ENCODE measurements at regions not wholly inside any gene's neighbourhood (a gene's known extent, or its start where the extent isn't known, plus 50 kb on each side); places are given as distances from the start of the nearest gene placed in this dataset.

DNA sequence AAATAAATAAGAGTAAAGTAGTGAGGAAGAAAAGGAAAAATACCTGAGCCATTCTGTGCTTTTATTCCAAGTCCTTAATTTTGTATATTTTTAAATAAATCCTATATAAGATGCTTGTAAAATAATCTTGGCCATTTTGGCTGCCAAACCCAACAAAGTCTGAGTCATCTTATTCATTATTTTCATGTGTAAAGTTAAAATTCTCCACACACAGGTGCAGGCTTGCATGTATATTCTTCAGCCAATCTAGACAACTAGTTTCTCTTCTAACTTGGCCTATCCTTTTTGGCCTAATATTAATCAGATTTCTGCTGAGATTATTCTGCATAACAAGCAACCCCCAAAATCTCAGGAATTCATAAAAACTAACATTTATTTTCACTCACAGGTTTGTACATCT lies 189.8 kb upstream of the ATP11B start:
- intact Hi-C loops (cut with DNase I), result no loop called here
- Histone ChIP-seq H3K36me3 (no peaks in the 10 kb centered on the region), H3K27ac (no peak overlapping the region), H3K4me1 (replicated peaks) (no peaks in the 10 kb centered on the region), H3K27me3 (replicated peaks; ENCODE audit: insufficient read depth) (no peaks in the 10 kb centered on the region), H3K9me3 (no peaks in the 10 kb centered on the region), H3K4me3 (no peak overlapping the region)
- no peak for TF ChIP-seq POLR2AphosphoS5 (IDR thresholded peaks at IDR 0.05)
- TF ChIP-seq, protein P1, sequence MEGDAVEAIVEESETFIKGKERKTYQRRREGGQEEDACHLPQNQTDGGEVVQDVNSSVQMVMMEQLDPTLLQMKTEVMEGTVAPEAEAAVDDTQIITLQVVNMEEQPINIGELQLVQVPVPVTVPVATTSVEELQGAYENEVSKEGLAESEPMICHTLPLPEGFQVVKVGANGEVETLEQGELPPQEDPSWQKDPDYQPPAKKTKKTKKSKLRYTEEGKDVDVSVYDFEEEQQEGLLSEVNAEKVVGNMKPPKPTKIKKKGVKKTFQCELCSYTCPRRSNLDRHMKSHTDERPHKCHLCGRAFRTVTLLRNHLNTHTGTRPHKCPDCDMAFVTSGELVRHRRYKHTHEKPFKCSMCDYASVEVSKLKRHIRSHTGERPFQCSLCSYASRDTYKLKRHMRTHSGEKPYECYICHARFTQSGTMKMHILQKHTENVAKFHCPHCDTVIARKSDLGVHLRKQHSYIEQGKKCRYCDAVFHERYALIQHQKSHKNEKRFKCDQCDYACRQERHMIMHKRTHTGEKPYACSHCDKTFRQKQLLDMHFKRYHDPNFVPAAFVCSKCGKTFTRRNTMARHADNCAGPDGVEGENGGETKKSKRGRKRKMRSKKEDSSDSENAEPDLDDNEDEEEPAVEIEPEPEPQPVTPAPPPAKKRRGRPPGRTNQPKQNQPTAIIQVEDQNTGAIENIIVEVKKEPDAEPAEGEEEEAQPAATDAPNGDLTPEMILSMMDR (IDR thresholded peaks at IDR 0.05), result no peak
- TF ChIP-seq POLR2A (IDR thresholded peaks at IDR 0.05), result no peak
- no peak for DNase-seq (ENCODE audit: low spot score)

DNA sequence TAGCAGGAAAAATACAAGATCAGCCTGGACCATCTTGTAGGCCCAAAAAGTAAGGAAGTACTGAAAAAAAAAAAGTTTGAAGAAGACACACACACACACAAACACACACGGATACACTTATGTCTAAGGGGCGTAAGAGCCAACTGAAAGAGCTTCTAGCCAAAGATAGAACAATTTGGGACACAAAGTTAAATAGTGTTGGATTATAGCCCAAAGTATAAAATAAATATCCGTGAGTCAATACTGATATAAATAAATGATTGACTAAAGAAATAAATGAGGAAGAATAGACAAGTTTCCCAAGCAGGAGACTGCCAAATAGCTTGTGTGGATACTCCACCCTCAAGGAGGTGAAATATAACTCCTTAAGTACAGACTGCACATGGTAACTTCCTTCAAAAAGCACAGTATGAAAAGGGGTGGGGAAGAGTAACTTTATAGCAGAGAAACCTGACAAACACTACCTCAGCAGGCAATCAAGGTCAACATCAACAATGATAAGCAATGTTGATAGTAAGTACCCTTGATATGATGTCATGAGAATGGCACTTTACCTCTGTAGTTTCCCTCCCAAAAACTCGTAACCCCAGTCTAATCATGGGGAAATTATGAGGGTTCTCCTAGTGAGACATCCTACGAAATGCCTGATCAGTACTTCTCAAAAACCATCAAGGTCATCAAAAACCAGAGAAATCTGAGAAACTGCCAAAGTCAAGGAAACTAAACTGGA lies 187.3 kb upstream of the ATP11B start:
- TF ChIP-seq POLR2AphosphoS5 (IDR thresholded peaks at IDR 0.05) (peak; percentile 45), POLR2A (IDR thresholded peaks at IDR 0.05) (no peak)
- Histone ChIP-seq H3K9me3 (no peaks in the 10 kb centered on the region), H3K27ac (no peak overlapping the region), H3K4me3 (no peak overlapping the region), H3K4me1 (replicated peaks) (no peaks in the 10 kb centered on the region), H3K27me3 (replicated peaks; ENCODE audit: insufficient read depth) (no peaks in the 10 kb centered on the region), H3K36me3 (no peaks in the 10 kb centered on the region)
- 41% methylated on average over 5 of the region's 5 CpGs for WGBS
- DNase-seq (ENCODE audit: low spot score), result peak; percentile 16
- intact Hi-C loops (cut with DNase I), result no loop called here

DNA sequence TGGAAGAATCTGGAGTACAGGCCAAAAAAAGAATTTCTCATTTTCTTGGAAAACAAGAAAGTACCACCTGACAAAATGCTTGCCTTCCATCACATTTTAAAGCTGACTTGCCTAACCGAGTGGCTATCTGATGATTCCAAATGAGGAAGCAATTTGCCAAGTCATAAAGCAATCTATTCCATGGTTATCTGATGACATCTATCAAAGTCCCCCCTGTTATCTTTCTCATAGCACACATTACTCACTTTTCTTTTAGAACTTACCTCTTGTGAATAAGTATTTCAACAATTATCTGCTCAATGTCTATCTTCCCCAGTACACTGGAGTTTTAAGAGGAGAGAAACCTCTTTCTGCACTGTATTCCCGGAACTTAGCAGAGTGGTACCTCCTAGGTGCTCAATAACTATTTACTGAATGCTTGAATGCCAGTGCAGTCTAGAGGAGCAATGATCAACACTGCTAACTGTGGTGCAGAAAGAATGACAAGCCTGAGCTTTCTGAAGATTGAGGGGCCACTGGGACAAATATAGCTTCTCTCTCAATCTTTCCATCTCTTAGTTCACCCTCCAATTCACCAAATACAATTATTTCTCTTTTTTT lies 186.3 kb upstream of the ATP11B start:
- TF ChIP-seq POLR2AphosphoS5 (IDR thresholded peaks at IDR 0.05) (no peak), POLR2A (IDR thresholded peaks at IDR 0.05) (no peak)
- TF ChIP-seq, protein P1 (IDR thresholded peaks at IDR 0.05), result no peak
- H3K36me3 ChIP-seq, result no peaks in the 10 kb centered on the region
- H3K4me3 ChIP-seq, result no peak overlapping the region
- H3K27ac ChIP-seq, result no peak overlapping the region
- H3K9me3 ChIP-seq, result no peaks in the 10 kb centered on the region
- H3K4me1 ChIP-seq (replicated peaks), result no peaks in the 10 kb centered on the region
- DNase-seq (ENCODE audit: low spot score), result no peak
- H3K27me3 ChIP-seq (replicated peaks; ENCODE audit: insufficient read depth), result no peaks in the 10 kb centered on the region
- intact Hi-C loops (cut with DNase I), result no loop called here
- 49% methylated on average over 2 of the region's 2 CpGs for WGBS

DNA sequence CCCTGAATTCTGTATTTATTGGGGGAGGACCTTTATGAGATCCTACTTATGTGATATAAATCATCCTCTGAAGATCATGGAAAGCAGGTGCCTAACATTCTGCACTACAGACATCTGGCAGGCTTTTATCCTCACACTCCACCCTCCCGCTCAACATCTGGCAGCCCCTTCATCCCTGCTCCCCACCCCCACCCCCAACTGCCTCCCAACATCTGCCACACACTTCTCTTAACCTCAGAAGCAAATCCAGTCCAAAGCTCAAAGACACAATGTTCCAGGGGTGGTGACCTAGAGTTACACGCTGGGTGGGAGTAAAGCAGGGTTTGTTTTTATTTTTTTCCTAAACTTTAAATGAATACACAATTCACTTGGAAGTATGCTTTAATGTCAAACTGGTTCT lies 184.5 kb upstream of the ATP11B start:
- intact Hi-C loops (cut with DNase I), result no loop called here
- DNase-seq (ENCODE audit: low spot score), result no peak
- no peaks in the 10 kb centered on the region for H3K27me3 ChIP-seq (replicated peaks; ENCODE audit: insufficient read depth)
- no peaks in the 10 kb centered on the region for H3K36me3 ChIP-seq
- H3K4me1 ChIP-seq (replicated peaks), result no peaks in the 10 kb centered on the region
- no peaks in the 10 kb centered on the region for H3K9me3 ChIP-seq
- no peak overlapping the region for H3K27ac ChIP-seq
- no peak overlapping the region for H3K4me3 ChIP-seq
- no peak for TF ChIP-seq POLR2A (IDR thresholded peaks at IDR 0.05)
- TF ChIP-seq POLR2AphosphoS5 (IDR thresholded peaks at IDR 0.05), result no peak
- TF ChIP-seq, protein P1 (IDR thresholded peaks at IDR 0.05), result no peak
- WGBS, result 34% methylated on average over 2 of the region's 2 CpGs

DNA sequence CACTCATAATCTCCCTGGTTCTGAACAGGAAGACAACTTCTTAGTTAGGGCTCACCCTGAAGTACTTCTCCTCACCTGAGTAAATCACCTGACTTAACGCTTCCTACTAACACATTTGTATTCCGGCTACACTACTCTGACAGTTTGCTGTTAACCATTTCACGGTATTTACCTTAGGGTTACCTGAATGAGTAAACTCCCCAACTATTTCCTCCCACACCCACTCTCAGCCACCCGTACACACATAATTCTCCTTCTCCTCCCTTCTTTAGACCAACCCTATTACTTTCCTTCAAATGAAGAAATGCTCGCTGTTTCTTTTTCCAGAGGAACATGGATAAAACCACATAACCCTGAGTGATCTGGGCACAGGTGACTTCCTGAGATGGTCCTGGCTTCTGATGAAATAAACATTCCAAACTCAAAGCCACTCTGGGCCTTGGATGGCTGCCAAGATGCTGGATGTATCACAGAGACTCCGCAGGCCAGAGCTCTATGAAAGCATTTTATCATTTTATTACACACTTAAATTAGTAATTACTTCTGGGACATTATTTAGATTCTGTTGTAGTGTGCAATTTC lies 183.6 kb upstream of the ATP11B start:
- TF ChIP-seq POLR2AphosphoS5 (IDR thresholded peaks at IDR 0.05) (no peak), POLR2A (IDR thresholded peaks at IDR 0.05) (no peak)
- TF ChIP-seq, protein P1 (IDR thresholded peaks at IDR 0.05), result no peak
- intact Hi-C loops (cut with DNase I), result no loop called here
- 33% methylated on average over 6 of the region's 6 CpGs for WGBS
- no peaks in the 10 kb centered on the region for H3K9me3 ChIP-seq
- no peaks in the 10 kb centered on the region for H3K36me3 ChIP-seq
- no peaks in the 10 kb centered on the region for H3K27me3 ChIP-seq (replicated peaks; ENCODE audit: insufficient read depth)
- no peaks in the 10 kb centered on the region for H3K4me1 ChIP-seq (replicated peaks)
- DNase-seq (ENCODE audit: low spot score), result peak; percentile 22
- no peak overlapping the region for H3K4me3 ChIP-seq
- no peak overlapping the region for H3K27ac ChIP-seq

Measured in prostate gland (tissue), 2 donors.